Bronchial epithelial cell (primary cell): ENCODE measurements at regions not wholly inside any gene's neighbourhood (a gene's known extent, or its start where the extent isn't known, plus 50 kb on each side); places are given as distances from the start of the nearest gene placed in this dataset.
"Not testable (repeated sequence)": the region's sequence is repeated elsewhere in the genome, so short reads cannot be mapped to it uniquely, and the experiment has no call there.

ENCODE experiments used
- DNase-seq: peaks from one replicate; pipeline ENCODE4 v3.0.0-alpha.2; 2010; ENCODE audit warnings: low read depth
- FAIRE-seq: peaks from 2 replicates; lab custom pipeline; 2011; peaks lifted over from hg19 to GRCh38; lab: Jason Lieb, UNC
- H3K27me3 ChIP-seq: 2 replicates; pipeline ENCODE4 v1.5.1; 2011; ENCODE audit warnings: low read length; ENCODE audit not compliant: control insufficient read depth, insufficient read depth
- H3K36me3 ChIP-seq: 2 replicates; pipeline ENCODE4 v1.5.1; 2011; ENCODE audit warnings: low read length; ENCODE audit not compliant: control insufficient read depth, insufficient read depth
- H3K4me3 ChIP-seq: 2 replicates; pipeline ENCODE4 v1.5.1; 2011; ENCODE audit warnings: mild to moderate bottlenecking, low read depth, low read length, control low read depth
- CTCF ChIP-seq: IDR thresholded peaks from 2 replicates; pipeline ENCODE4 v1.5.1; 2011; ENCODE audit warnings: mild to moderate bottlenecking, moderate library complexity, low read length, control low read depth, inconsistent platforms; ENCODE audit not compliant: insufficient read depth, severe bottlenecking

- FAIRE-seq = no peak
- no peaks in the 10 kb centered on the region for H3K27me3 ChIP-seq
- no peak for TF ChIP-seq CTCF
Measured at GRCh38 chr5:142521706-142522105, 164.2 kb downstream of the FGF1 start.

GRCh38 chr5:142520885-142521284 lies 165.0 kb downstream of the FGF1 start:
- FAIRE-seq (no peak), DNase-seq (no peak)
- TF ChIP-seq CTCF = no peak
- Histone ChIP-seq H3K36me3 (no peaks in the 10 kb centered on the region), H3K4me3 (no peak overlapping the region), H3K27me3 (no peaks in the 10 kb centered on the region)

More at GRCh38 chr5:142521706-142522105, 164.2 kb downstream of the FGF1 start:
- DNase-seq = no peak
- no peaks in the 10 kb centered on the region for H3K36me3 ChIP-seq
- H3K4me3 ChIP-seq = no peak overlapping the region

- not testable (repeated sequence) for H3K27me3 ChIP-seq, DNase-seq, H3K36me3 ChIP-seq, H3K4me3 ChIP-seq, FAIRE-seq
Measured at GRCh38 chr5:142519913-142520312, 166.0 kb downstream of the FGF1 start.

GRCh38 chr5:142517840-142518239 lies 168.1 kb downstream of the FGF1 start:
- no peak for TF ChIP-seq CTCF
- Histone ChIP-seq H3K4me3 (no peak overlapping the region), H3K27me3 (no peaks in the 10 kb centered on the region), H3K36me3 (no peaks in the 10 kb centered on the region)
- DNase-seq = no peak
- FAIRE-seq = no peak

GRCh38 chr5:142516732-142517131 lies 169.2 kb downstream of the FGF1 start:
- FAIRE-seq (no peak), DNase-seq (no peak)
- TF ChIP-seq CTCF = no peak
- Histone ChIP-seq H3K4me3 (no peak overlapping the region), H3K27me3 (no peaks in the 10 kb centered on the region), H3K36me3 (no peaks in the 10 kb centered on the region)

- Histone ChIP-seq H3K36me3 (no peaks in the 10 kb centered on the region), H3K4me3 (no peak overlapping the region), H3K27me3 (no peaks in the 10 kb centered on the region)
- no peak for TF ChIP-seq CTCF
- DNase-seq = no peak
- no peak for FAIRE-seq
Measured at GRCh38 chr5:142515036-142515435, 170.9 kb downstream of the FGF1 start.
